RPMI8226 (cell line): ENCODE measurements at regions not wholly inside any gene's neighbourhood (a gene's known extent, or its start where the extent isn't known, plus 50 kb on each side); places are given as distances from the start of the nearest gene placed in this dataset.
"Not testable (repeated sequence)": the region's sequence is repeated elsewhere in the genome, so short reads cannot be mapped to it uniquely, and the experiment has no call there.

Experiments
- DNase-seq: peaks from one replicate; pipeline ENCODE4 v3.0.0-alpha.2; 2015

DNA sequence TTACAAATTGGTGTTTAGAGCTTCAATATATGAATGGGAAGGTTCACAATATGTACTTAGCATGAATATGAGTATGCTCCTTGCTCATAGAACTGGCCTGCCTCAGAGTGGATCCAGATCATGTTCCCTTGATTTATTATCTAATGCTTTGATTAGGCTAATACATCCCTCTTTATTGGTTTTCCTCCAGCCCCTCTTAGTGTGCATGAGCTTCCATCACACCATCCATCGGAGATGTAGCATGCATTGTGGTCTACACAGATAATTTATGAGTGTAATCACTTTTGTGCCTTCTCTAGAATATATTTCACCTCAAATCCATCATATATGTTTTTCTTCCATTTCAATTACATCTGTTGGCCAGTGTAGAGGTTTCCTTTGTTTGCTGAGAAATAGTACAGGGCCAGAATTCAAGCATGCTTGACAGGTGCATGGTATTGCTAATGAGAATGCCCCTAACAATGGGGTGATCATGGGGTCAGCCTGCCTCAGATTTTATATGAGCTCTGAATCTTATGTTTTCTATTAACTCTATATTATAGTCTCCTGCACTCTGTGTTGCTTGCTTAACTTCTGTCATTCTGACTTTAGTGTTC is 786.4 kb upstream of the ARPP21 start:
- DNase-seq, result no peak

DNA sequence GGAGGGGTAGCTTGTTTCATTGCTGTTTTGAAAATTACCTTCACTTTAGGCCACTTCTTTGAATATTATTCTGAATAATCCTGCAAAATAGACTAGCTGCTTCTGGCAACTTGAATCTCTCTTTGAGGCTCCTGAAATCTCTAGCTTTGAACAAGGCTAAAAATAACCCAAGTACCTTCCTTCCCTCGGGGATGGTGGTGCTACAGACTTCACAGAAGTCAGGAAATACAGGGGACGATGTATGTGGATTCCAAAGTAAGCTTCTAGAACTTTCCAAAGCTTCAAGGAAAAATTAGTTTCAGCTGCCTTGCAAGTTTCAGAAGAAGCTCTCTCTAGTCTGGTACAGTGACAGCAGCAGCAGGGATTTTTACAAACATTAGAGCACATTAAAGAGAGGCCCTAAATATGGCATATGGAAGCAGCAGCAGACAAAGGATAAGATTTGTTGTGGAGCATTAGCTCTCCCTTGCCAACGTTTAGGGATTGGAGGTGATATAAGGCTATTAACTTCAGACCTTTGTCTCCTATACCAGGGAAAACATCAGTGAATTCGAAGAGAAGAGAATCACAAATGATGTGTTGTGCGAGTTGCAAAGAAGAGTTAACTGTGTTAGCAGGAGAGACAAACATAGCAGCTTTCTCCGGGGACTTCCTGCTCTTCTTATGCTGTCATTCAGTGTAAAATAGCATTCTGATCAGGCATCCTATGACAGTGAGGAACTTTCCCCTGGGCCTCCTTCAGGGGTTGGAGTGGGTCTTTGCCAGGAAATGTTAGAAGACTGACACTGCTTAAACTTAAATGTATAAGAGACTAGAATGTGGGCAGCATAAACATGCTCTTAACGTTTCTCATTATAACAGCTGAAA is 783.0 kb upstream of the ARPP21 start:
- no peak for DNase-seq

DNA sequence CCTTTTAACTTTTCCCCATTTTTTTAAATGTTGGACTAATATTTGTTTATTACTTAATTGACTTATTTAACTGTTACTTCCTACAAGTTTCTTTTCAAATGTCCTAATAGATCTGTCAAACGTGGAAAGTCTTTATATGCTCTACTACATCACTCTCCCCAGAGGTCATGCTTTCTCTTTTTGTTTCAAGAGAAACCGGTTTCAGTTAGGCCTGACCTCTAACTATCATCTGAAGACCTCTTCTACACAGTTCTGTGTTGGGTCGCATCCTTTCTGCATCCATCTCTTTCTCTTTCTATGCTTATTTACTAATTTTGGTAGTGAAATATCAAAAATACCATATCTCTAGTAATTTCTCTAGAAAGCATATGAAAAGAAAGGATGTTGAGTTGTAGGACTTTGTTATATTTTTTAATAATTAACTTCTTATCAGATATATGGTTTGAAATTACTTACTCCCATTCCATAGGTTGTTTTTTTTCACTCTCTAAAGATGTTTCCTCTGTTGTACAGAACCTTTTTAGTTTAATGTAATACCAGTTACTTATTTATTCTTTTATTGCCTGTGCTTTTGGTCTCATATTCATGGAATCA is 781.2 kb upstream of the ARPP21 start:
- no peak for DNase-seq

DNA sequence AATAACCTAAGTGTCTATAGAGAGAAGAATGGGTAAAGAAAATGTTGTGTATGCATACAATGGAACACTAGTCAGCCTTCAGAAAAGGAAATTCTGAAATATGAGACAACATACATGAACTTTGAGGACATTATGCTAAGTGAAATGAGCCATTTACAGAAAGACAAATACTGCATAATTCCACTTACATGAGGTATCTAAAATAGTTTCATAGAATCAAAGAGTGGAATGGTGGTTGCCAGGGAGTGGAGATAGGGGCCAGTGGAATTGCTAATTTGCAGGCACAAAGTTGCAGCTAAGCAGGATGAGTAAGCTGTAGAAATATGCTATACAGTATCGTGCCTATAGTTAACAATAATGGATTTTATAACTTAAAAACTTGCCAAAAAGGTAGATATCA is 779.6 kb upstream of the ARPP21 start:
- no peak for DNase-seq

DNA sequence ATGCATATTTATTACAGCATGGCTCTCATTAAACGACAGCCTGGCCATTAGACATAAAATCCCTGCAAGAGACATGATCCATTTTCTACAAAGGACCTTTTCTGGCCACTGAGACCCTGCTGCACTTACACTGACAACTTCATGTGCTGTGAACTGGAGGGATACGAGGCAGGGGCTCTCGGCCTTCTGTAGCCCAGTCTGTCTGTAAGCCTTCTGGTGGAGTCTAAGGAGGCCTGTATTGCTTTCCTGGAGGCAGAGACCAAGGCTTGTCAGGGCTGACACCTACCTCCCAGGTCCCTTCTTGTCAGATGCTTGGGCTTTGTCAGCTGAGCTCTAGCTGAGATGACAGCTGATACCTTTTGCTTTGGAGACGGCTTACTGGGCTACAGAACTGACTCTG is 776.9 kb upstream of the ARPP21 start:
- DNase-seq, result no peak

DNA sequence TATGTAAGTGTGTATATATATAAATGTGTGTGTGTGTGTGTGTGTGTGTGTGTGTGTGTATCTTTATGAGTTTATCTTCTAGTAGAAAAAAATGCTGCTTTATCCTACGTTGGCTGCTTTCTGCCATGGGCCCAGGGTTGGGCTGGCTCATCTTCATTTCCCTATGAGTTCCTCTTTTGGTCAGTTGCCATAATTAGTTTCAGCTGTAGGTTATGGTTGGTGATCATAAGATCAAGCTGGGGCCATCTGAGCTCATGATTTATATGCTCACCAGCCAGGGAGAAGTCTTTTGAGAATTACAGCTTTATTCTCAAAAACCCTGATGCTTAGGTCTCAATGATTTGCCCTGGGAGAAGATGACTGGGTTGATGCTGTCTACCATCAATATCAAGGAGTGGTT is 775.8 kb upstream of the ARPP21 start:
- DNase-seq, result no peak

DNA sequence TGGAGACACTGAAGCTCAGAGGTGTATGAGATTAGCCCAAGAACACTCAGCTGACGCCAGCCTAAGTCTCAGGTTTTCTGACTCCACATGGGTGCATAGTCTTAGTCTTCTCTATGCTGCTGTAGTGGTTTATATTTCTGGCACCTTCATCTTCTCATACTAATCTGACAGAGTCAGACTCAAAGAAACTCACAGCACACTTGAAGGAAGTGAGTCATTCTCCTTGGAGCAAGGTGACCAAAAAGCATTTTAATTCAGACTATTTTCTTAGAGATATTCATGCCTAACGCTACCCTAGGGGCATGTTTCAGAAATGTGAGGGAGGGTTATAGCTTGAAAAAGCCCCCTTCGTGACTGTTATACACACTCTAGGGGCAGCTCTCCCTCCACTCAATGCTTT is 775.3 kb upstream of the ARPP21 start:
- DNase-seq, result no peak

DNA sequence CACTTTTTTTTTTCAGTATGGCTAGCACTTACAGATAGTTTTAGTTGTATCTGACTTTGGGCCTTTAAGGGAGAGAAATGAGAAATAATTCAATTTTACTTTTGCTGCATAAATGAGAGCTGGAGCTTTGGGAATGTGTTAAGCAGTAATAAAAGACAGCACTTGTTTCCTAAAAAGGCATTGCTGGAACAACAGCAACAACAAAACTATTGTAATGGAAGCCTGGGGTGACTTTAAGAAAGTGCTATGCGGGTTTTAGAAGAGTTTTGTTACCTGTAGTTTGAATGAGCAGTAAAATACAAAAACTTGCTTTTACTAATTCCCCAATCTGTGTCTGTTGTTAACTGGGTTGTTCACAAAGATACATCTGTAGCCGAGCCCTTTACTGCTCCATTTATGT is 774.0 kb upstream of the ARPP21 start:
- DNase-seq, result no peak

GRCh38 chr3:34868935-34869334 is 770.4 kb upstream of the ARPP21 start:
- no peak for DNase-seq

- DNase-seq, result no peak
Measured at GRCh38 chr3:34869696-34870095, 769.6 kb upstream of the ARPP21 start.

DNA sequence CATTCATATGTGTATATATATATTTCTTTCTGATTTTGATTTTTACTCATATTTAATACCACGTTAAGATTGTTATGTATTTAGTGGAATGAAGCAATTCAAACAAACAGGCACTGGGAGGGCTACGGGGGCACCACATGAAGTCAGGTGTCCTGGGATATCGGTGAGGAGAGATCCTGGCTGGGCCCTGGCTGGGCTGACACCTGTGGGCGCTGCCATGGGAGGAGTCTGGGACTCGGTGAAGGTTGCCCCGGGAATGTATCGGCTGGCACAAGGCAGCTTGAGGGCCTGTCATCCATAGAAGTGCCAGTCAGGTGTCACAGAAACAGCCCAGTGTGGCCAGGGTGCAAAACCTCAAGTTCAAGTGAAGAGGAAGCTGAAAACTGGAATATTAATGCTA is 766.9 kb upstream of the ARPP21 start:
- no peak for DNase-seq

DNA sequence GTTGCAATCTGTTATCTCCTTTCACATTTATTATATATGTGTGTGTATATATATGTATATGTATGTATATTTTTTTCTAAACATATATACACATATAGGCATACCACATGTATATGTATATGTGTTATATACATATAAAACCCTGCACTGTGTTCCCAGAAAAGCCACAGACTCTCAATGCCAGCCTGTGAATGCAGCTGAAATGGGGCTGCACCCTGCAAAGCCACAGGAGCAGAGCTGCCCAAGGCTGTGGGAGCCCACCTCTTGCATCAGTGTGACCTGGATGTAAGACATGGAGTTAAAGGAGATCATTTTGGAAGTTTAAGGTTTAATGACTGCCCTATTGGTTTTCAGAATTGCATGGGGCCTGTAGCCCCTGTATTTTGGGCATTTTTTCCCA is 762.3 kb upstream of the ARPP21 start:
- DNase-seq, result no peak

DNA sequence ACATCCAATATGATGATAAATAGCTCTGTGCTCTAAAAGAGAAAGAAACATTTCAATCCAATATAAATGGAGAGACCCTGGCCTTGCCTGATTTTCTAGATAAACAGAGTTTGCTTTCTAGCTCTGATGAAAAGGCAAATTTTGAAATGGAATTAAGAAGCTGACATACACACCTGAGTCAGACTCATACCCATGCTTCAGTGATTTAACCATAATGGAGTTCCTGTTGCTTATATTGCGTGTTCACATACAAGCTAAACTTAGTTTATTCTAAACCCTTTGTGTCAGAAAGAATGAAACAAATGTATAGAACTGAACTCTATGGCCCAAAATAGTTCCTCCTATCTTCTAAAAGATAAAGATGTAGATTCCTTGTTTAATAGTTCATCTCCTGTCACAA is 760.8 kb upstream of the ARPP21 start:
- DNase-seq, result no peak

GRCh38 chr3:34881026-34881425 is 758.3 kb upstream of the ARPP21 start:
- DNase-seq, result no peak

DNA sequence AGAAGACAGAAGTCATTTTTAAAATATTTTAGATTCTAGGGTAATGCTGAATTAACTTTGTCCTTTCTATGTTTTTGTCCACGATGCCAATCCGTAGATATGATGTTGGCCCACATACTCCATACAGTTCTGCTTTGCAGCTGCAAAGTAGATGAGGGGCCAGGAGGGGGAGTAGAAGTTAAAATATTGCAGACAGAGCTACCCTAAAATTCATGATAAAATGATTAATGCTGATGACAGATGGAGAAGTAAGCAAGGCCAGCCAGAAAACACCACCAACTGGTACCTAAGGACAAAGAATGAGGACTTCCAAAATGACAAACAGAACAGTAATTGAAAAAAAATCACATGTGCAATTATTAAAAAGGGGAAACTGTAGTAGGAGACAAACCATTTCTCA is 756.6 kb upstream of the ARPP21 start:
- DNase-seq, result peak; percentile 10

GRCh38 chr3:34884007-34884406 is 755.3 kb upstream of the ARPP21 start:
- DNase-seq, result no peak

DNA sequence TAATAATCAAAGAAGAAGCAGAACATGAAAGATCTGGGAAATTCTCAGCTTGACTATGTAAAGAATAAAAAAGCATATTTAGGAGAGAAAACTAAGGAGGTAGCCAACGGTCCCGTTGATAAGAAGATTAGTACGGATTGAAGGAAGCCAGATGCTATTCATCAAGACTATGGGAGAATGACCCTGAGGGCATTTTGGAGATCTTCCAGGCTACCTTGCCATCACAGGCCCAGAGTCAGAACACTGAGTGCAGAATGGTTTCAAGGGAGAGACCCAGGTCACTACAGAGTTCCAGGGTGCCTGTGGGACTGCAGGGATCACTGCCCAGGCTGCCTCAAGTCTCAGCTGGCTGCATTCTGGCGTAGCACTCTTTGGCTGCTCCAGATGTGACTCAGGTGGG is 752.9 kb upstream of the ARPP21 start:
- DNase-seq, result no peak

DNA sequence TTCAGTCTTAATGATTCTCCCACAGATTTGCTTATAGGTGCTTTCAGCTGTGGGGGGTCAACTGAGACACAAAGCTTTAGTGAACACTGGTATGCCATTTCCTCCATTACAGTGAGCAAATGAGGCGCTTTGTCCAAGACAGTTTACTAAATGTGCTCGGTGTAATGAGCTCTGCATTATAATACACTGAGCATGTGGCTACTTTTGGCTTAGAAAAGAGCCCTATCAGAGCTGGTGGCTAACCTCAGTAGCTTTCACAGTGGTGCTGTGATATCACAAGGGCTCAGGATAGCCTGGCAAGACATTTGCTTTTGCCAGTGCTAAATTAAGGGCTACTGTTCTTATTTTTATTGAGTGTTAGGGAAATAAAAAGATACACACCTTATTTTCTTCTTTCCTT is 749.7 kb upstream of the ARPP21 start:
- no peak for DNase-seq

- DNase-seq, result no peak
Measured at GRCh38 chr3:34890247-34890646, 749.1 kb upstream of the ARPP21 start.

DNA sequence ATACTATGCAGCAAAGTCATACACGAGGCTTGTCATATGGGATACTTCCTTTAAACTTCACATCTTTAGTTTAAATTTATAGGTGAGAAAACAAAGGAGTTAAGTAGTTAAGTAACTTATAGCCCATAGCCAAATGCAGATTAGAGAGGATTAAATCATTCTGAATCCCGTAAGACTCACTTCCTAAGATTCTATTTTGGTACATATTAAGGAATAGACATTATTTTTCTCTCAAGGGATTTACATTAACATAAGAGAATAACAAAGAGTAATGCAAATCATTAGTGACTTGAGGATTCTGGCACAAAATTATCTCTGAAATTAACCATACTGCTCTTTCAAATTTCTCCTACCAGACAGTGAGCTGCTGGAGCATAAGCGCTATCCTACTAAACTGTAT is 747.4 kb upstream of the ARPP21 start:
- DNase-seq, result no peak

DNA sequence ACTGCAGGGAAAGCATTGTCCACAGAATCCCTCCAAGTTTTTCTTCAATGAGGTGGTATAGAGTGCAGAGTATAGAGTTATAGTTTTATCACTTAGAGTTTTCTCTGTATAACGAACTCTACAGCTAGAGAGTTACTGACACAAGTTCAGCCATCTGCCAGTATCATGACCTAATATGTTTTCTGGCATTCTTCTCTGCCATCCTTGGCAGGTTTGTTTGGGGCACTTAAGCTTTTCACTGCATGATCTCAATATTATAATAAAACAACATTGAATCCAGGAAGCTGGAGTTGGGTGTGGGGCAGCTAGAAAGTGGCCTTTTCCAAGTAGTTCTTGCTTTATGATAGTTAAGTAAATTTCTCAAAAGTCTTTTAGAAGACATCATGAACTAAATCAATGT is 743.5 kb upstream of the ARPP21 start:
- DNase-seq, result no peak

- DNase-seq, result not testable (repeated sequence)
Measured at GRCh38 chr3:34909679-34910078, 729.6 kb upstream of the ARPP21 start.

- DNase-seq, result no peak
Measured at GRCh38 chr3:34919025-34919424, 720.3 kb upstream of the ARPP21 start.

GRCh38 chr3:34920806-34921205 is 718.5 kb upstream of the ARPP21 start:
- no peak for DNase-seq
